ENCODE measurements at regions not wholly inside any gene's neighbourhood (a gene's known extent, or its start where the extent isn't known, plus 50 kb on each side); places are given as distances from the start of the nearest gene placed in this dataset.

DNA sequence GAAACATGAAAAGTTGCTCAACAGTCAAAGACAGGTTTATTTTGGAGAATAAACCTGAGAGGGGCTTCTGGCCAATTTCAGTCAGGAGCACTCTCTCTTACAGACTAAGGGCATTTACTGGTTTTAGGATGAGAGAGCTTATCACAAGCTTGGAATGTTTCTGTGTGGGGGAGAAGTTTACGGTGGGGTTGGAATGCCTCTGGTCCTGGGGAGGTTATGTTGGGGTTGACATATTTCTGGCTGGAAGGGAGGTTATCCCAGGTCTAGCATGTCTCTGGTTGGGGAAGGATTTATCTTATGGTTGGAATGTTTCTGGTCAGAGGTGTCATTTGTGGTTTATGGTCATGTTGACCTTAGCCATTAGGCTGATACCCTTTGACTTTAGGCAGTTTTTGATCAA lies 1867.3 kb downstream of the EFNA5 start:
- Histone ChIP-seq H3K27me3 (ENCODE audit: control insufficient read depth in 3 of 3, insufficient read depth in 3 of 3, low read length in 2 of 3) (no peaks in the 10 kb centered on the region), H3K36me3 (ENCODE audit: control insufficient read depth in 4 of 4, insufficient read depth in 4 of 4, low read length in 4 of 4) (no peaks in the 10 kb centered on the region), H3K4me1 (ENCODE audit: control insufficient read depth in 5 of 5, insufficient read depth in 5 of 5, low read length in 5 of 5) (no peaks in the 10 kb centered on the region), H3K9ac (ENCODE audit: insufficient read depth in 1 of 2, low read length in 2 of 2) (no peak overlapping the region), H3K4me3 (no peak overlapping the region), H3K9me3 (ENCODE audit: control insufficient read depth in 4 of 4, insufficient read depth in 3 of 4, low read length in 3 of 4) (no peaks in the 10 kb centered on the region), H3K27ac (ENCODE audit: low read depth in 1 of 2, low read length in 1 of 2) (no peak overlapping the region)
- DNase-seq, result no peak
- no peak for ATAC-seq (ENCODE audit: insufficient read depth, low FRiP score)
- TF ChIP-seq, protein P1, sequence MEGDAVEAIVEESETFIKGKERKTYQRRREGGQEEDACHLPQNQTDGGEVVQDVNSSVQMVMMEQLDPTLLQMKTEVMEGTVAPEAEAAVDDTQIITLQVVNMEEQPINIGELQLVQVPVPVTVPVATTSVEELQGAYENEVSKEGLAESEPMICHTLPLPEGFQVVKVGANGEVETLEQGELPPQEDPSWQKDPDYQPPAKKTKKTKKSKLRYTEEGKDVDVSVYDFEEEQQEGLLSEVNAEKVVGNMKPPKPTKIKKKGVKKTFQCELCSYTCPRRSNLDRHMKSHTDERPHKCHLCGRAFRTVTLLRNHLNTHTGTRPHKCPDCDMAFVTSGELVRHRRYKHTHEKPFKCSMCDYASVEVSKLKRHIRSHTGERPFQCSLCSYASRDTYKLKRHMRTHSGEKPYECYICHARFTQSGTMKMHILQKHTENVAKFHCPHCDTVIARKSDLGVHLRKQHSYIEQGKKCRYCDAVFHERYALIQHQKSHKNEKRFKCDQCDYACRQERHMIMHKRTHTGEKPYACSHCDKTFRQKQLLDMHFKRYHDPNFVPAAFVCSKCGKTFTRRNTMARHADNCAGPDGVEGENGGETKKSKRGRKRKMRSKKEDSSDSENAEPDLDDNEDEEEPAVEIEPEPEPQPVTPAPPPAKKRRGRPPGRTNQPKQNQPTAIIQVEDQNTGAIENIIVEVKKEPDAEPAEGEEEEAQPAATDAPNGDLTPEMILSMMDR (IDR thresholded peaks at IDR 0.05; ENCODE audit: control extremely low read depth, extremely low read depth), result no peak
- 87 to 89% methylated on average over 1 of the region's 1 CpG for whole genome bisulfite sequencing, 2 donors

DNA sequence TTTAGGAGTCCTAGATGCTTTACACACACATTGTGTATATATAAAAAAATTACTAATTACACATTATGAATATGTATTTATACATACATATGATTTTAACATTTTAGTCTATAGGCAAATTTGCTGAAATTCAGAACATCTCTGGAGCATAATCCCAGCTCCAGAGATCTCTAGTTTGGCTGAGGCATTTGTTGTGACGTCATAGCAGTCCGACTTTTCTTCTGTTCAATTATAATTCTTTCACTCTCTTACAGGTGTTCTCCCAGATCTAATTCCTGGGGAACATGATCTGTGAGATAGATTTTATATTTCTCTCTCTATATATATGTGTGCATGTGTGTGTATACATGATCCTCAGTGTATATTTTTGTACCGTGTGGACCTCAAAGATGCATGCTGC lies 1876.2 kb downstream of the EFNA5 start:
- TF ChIP-seq, protein P1 (IDR thresholded peaks at IDR 0.05; ENCODE audit: control extremely low read depth, extremely low read depth), result no peak
- no peaks in the 10 kb centered on the region for H3K36me3 ChIP-seq (ENCODE audit: control insufficient read depth in 4 of 4, insufficient read depth in 4 of 4, low read length in 4 of 4)
- H3K27ac ChIP-seq (ENCODE audit: low read depth in 1 of 2, low read length in 1 of 2), result no peak overlapping the region
- H3K9ac ChIP-seq (ENCODE audit: insufficient read depth in 1 of 2, low read length in 2 of 2), result no peak overlapping the region
- no peaks in the 10 kb centered on the region for H3K4me1 ChIP-seq (ENCODE audit: control insufficient read depth in 5 of 5, insufficient read depth in 5 of 5, low read length in 5 of 5)
- H3K4me3 ChIP-seq, result no peak overlapping the region
- ATAC-seq (ENCODE audit: insufficient read depth, low FRiP score) (no peak), DNase-seq (no peak)
- H3K27me3 ChIP-seq (ENCODE audit: control insufficient read depth in 3 of 3, insufficient read depth in 3 of 3, low read length in 2 of 3), result no peaks in the 10 kb centered on the region
- H3K9me3 ChIP-seq (ENCODE audit: control insufficient read depth in 4 of 4, insufficient read depth in 3 of 4, low read length in 3 of 4), result no peaks in the 10 kb centered on the region
- WGBS, 2 donors, result 93% methylated on average over 3 of the region's 3 CpGs

DNA sequence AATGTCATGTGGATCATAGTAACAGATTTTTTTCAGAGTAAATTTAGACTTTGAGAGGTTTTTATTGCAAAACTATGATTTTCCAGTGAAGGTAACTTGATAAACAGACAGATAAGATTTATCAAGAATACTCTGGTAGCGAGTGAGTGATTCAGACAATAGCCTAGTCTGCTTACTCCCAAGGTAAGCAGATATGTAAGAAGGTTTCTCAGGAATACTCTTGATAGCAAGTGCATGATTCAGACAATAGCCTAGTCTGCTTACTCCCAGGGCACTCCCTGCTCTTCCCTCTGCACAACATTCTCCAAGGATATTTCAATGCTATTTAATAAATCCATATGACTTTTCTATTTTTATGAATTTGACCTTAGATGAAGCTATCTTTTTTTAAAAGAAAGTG lies 1881.5 kb downstream of the EFNA5 start:
- 77 to 94% methylated on average over 1 of the region's 1 CpG for WGBS, 2 donors
- ATAC-seq (ENCODE audit: insufficient read depth, low FRiP score), result no peak

DNA sequence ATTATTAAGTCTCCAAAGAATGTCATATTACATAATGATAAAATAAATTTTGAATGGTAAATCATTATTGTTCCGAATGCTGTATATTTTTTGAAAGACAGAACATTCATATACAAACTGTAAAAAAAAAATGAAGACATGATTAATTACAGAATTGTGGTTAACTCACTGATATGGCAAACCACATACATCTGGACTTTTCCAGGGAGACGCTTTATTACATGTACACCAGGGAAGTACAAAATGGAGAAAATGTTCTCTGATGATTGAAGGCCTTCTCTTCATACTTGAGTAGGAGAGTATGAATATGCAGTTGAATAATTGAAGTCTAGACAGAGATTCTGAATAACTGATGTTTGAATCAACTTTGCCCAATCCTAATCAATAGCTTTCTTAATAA lies 1886.9 kb downstream of the EFNA5 start:
- no peaks in the 10 kb centered on the region for H3K4me1 ChIP-seq (ENCODE audit: control insufficient read depth in 5 of 5, insufficient read depth in 5 of 5, low read length in 5 of 5)
- TF ChIP-seq, protein P1 (IDR thresholded peaks at IDR 0.05; ENCODE audit: control extremely low read depth, extremely low read depth), result no peak
- no peak for DNase-seq
- H3K4me3 ChIP-seq, result no peak overlapping the region
- no peak overlapping the region for H3K9ac ChIP-seq (ENCODE audit: insufficient read depth in 1 of 2, low read length in 2 of 2)
- no peaks in the 10 kb centered on the region for H3K9me3 ChIP-seq (ENCODE audit: control insufficient read depth in 4 of 4, insufficient read depth in 3 of 4, low read length in 3 of 4)
- no peaks in the 10 kb centered on the region for H3K36me3 ChIP-seq (ENCODE audit: control insufficient read depth in 4 of 4, insufficient read depth in 4 of 4, low read length in 4 of 4)
- no peaks in the 10 kb centered on the region for H3K27me3 ChIP-seq (ENCODE audit: control insufficient read depth in 3 of 3, insufficient read depth in 3 of 3, low read length in 2 of 3)
- ATAC-seq (ENCODE audit: insufficient read depth, low FRiP score), result no peak
- no peak overlapping the region for H3K27ac ChIP-seq (ENCODE audit: low read depth in 1 of 2, low read length in 1 of 2)
- WGBS, 2 donors, result 86 to 90% methylated on average over 2 of the region's 2 CpGs

More for the DNA sequence above, 1881.5 kb downstream of the EFNA5 start:
- Histone ChIP-seq H3K4me1 (ENCODE audit: control insufficient read depth in 5 of 5, insufficient read depth in 5 of 5, low read length in 5 of 5) (no peaks in the 10 kb centered on the region), H3K27ac (ENCODE audit: low read depth in 1 of 2, low read length in 1 of 2) (no peak overlapping the region), H3K9ac (ENCODE audit: insufficient read depth in 1 of 2, low read length in 2 of 2) (no peak overlapping the region), H3K4me3 (no peak overlapping the region), H3K9me3 (ENCODE audit: control insufficient read depth in 4 of 4, insufficient read depth in 3 of 4, low read length in 3 of 4) (no peaks in the 10 kb centered on the region), H3K27me3 (ENCODE audit: control insufficient read depth in 3 of 3, insufficient read depth in 3 of 3, low read length in 2 of 3) (no peaks in the 10 kb centered on the region), H3K36me3 (ENCODE audit: control insufficient read depth in 4 of 4, insufficient read depth in 4 of 4, low read length in 4 of 4) (no peaks in the 10 kb centered on the region)
- no peak for DNase-seq
- TF ChIP-seq, protein P1 (IDR thresholded peaks at IDR 0.05; ENCODE audit: control extremely low read depth, extremely low read depth), result no peak
